DMS53 (cell line): ENCODE measurements at regions not wholly inside any gene's neighbourhood (a gene's known extent, or its start where the extent isn't known, plus 50 kb on each side); places are given as distances from the start of the nearest gene placed in this dataset.

Experiments used
- DNase-seq: peaks from one replicate; lab custom pipeline; 2025; lab: John Stamatoyannopoulos, UW

DNA sequence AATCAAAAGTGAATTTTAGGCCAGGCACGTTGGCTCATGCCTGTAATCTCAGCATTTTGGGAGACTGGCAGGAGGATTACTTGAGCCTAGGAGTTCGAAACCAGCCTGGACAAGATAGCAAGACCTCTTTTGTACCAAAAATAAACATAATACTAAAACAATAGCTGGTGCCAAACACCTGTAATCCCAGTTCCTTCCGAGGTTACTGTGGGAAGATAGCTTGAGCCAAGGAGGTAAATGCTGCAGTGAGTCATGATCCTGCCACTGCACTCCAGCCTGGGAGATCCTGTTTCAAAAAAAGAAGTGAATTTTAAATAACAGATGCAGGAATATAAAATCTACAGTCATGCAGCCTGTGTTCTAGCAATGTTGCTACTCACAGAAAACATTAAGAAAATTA lies 488.3 kb downstream of the PPARGC1A start:
- DNase-seq = peak; percentile 21

DNA sequence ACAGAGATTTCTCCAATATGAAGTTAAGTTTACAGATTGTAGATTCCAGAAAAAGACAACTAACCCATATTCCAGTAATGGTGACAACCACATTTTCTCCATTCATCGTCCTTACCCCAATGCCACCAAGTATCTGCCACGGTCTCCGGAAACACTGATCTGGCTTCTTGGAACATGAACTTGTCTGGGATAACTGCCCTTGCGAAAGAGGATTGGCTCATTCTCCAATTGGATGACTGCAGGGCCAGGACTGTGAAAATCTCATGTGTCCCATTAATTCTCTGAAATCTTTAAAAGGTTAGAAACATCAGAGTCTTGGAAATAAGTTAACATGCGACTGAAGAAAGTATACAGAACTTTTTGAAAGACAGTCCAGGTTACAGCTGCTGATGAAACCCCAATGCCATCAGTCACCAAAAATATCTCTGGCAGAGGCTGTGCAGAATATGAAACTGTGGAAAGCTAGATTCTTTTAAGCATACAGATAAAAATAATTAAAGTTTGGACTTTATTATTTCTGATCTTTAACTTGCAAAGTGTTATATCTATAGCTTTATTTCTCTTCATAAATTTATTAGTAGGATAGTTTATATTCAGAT lies 496.9 kb downstream of the PPARGC1A start:
- DNase-seq = no peak

DNA sequence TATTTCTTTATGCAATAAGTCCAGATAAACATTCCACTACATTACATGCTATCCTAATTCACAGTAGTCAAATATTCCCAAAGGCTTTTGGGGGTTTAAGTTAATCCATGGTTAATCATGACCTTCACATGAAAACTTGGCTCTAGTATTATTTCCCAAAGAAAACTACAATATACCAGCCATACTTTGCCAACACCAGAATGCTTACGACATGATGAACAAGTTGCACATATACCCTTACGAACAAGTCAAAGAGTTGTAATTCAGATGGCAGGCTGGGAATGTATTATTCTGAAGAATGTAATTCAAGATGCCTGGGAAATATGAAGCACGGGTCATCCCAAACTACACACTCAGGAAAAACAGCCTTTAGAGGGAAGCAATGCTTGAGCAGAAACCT lies 499.6 kb downstream of the PPARGC1A start:
- no peak for DNase-seq

DNA sequence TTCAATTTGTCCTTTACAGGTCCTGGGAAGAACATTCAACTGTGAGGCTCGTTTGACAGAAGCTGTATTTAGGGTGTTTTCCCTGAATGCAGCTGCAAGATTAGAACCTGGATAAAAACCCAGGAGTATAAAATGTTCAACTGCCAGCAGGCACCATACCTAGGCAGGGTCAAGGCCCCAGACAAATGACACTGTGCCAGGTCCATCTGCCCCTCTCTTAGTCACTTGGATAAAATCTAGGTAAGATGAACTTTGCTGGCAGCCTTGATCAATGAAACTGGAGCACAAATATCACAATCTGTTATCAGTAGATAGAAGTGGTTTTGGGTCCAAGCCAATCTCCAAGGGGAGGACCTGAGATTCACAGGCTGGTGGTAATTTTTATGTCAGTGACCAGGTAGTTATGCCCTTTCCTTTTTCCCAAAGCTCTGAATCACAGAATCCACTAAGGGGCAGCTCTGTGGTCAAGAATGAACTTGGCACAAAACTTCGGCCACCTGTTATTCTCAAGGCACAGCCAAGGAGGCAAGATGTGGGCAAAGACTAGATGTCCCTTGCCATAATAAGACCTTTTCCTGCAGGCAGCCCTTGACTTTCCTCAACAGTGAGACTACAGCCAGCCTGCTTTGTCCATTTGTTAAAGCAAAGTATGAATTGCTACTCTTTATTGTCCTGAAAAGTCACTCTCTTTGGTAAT lies 501.0 kb downstream of the PPARGC1A start:
- DNase-seq = no peak

DNA sequence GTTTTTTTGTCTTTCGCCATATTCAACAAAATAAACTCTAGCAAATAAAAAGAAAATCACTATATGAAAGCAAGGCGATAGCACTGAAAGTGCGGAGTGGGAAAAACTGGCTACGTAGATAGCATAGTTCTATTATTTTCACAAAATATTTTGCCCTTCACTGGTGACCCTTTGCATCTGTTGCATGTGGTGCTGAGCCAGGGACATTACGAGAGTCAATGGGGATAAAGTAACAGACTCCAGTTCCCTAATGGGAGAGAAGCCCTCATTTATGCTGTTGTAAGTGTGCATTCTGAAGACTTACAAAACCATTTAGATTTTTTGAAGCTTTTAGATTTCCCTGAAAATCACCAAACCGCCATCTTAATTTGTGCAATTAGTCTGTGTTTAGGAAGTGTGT lies 501.6 kb downstream of the PPARGC1A start:
- no peak for DNase-seq

DNA sequence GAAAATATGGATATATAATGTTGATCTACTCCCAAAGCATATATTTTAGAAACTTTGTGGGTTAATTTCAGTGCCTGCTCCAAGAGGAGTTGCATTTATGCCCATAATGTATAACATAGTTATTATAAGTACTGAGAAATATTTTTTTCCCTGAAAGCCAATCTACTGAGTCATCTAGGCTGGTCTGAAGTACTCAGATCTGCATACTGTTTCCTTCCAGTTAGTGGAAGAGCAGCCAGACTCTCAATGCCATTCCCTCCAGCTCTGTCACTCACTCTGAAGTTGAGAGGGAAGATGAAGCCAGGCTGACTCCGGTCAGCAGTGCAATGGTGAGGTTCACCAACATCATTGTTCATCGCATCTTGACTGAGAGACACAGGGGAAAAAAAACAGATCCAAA lies 505.1 kb downstream of the PPARGC1A start:
- peak; percentile 58 for DNase-seq

DNA sequence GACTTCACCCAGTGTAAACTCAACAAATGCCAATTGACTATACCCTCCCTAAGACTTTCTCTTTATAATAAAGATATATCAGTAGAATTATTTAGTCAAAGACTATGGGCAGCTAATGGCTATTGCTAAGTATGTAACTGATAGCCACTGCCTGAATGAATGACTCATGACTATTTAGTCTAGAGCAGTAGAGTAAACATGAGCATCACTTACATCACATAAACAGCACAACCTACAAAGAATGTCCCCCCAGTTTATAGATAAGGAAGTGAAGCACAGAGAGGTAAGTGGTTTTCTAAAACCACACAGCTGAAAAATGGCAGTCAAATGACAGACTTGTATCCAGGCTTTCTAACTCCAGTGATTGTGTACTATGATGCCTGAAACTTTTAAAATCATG lies 507.0 kb downstream of the PPARGC1A start:
- peak; percentile 92 for DNase-seq

DNA sequence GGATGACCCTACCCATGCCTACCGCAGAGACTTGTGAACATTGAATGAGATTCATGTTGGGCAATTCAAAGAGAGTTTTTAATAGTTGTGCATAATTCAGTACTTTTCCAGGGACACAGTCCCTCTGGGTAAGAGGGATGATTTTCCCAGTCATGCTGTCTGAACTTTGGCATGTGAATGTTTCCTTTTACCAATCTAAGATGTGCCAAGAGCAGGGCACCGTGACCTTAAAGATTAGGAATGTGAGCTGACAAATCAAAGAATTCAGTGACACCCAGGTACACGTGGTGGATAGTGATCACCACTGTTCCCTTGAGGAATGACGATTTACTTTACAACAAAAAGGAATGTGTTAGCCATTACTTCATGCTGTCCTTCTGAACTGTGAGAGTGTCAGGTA lies 515.6 kb downstream of the PPARGC1A start:
- no peak for DNase-seq

DNA sequence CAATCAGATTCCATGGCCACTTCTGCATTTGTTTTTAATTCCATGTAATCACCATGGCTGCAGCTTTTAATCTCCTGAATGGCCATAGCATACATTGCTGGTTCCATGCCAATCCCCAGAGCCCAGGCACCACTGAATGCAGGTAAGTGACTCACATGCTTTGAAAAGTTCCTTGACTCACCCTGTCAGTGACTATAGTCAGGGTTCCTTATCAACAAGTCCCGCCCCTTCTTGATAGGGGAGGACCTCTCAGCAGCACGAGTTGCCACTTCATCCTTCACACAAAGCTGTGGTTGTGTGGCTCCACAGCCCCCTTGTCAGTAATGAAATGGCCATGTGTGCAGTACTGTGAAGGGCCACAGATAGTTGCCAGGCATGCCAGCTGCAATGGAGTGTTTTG lies 516.6 kb downstream of the PPARGC1A start:
- peak; percentile 87 for DNase-seq

DNA sequence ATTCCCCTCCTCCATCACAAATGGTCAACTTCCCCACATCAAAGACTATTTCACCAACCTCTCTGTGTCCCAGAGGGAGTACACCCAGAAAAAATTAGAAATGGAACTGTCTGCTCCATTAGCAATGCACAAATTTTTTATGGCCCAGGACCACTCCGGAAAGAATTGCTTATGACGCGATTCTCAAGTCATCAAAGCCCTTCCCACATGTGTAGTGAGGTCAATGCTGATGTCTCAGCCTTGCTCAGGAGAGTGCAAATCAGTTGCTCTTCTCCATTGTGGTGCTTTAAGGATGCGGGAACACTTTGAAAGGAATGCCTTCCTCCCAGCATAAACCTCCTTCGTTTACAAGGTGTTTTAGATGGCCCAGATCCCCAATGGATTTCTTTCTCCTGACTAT lies 518.3 kb downstream of the PPARGC1A start:
- no peak for DNase-seq

DNA sequence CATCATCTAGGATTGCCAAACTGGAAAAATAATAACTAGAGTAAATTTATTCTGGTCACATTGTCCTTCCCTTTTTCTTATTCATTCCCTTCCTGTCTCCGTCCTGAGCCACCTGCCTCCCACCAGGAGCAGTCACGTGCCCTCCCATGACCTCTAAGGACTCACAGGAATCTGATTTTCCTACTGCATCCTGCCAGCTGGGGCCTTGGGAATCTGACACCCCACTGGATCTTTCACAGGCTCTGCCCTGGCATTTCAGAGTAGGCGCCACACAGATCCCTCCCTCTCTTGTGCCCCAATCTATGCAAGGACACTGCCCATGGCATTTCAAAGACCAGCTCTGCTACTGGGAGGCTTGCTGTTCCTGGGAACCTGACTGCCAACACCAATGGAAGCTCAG lies 520.5 kb downstream of the PPARGC1A start:
- DNase-seq = peak; percentile 36

DNA sequence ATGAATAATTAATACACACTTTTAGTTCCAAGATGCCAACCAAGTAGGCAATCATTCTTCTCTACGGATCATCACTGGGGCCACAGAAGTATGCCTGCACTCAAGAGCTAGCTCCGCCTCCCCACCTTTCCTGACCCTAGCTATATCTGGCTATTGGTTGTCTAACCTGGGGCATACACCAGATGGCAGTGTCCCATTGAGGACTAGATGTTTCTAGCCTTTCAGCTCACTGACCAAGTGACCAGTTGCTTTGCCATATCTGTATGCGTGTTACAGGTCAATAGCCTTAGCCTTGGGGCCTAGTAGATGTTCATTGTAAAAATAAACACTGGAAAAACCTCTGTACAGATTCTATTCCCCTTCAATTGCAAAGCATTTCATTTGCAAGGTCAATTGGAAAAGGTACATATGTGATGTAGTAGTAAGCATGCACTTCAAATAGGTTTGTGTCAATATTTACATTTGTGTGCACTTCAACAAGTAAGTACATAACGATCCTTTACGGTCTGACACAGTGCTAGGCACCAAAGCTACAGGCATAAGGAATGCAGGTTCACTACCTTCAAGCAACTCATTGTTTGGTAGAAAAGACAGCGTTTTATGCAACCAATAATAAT lies 521.7 kb downstream of the PPARGC1A start:
- DNase-seq = peak; percentile 97

DNA sequence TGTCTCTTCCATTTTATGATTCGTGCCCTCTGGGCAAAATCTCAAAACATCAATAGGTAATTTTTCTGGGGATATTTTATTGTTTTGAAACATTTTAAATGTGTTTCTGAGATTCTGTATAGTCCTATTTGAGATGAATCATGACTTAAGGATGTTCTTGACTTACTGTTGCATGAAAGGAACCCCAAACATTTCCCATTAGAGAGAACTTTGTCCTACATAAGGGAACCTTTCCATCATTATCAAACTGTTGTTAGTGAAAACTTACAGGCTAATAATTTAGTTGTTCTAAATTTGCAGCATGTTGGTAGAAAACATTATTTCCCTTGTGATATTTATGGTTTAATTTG lies 523.3 kb downstream of the PPARGC1A start:
- DNase-seq = no peak

DNA sequence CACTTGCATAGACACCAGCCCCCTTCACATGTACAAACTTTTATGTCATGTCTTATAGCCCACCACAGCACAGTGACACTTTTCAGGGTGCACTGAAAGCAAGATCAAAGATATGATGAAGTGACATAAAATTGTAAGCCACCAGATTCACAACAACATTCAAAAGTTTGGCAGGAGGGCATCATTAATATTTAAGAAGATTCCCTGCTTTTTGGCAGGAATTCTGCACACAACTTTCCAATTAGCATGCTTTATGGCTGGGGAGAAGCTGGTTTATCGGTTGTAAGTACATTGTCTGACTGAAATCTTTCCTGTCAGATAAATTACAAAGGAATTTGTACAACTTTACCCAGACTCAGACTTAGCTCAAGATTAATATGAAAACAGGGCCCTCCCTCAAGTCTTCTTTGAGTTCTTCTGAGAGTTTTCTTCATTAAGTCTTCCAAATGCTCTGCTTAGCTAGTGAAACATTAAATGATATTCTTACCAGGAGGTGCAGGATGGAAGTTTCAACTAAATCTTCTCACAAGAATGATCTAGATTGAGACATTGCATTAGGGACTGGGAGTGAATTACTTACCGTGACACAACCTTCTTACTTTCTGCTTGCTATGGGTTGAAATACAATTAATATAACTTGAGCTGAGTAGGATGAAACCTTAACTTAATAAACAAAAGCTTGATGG lies 523.8 kb downstream of the PPARGC1A start:
- no peak for DNase-seq

DNA sequence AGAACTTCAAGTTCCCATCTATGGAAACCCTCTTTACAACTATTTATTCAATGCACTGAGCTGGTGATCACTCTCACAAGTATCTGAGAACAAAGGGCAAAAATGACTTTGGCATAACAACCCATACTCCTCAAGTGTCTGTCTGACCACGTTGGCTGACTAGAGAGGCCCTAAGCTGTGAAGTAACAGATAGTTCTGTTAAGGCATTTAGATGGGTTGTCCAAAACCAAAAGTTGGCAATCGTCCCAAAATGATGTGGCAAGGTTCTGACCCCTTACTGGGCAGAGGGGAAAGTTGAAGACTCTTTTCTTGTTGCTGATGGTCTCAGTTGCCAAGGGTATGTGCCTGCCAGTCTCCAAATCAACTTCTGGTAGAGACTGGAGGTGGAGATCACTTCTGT lies 524.8 kb downstream of the PPARGC1A start:
- no peak for DNase-seq

DNA sequence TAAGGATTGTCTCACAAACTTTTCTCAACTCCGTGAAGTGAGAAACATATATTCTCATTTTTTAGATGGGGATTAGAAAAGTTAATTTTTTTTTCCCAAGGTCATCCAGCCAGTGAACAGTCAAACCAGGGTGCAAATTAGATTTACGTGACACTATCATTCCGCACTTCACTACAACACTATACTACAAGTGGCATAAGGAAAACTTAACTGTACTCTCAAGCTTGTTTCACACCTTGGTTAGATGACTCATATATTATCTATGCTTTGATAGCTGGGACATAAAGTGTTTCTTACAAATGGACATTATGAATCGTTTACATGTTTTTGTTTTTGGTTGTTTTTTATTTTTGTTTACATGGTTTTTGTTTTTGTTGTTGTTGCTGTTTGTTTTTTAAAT lies 525.7 kb downstream of the PPARGC1A start:
- DNase-seq = no peak

DNA sequence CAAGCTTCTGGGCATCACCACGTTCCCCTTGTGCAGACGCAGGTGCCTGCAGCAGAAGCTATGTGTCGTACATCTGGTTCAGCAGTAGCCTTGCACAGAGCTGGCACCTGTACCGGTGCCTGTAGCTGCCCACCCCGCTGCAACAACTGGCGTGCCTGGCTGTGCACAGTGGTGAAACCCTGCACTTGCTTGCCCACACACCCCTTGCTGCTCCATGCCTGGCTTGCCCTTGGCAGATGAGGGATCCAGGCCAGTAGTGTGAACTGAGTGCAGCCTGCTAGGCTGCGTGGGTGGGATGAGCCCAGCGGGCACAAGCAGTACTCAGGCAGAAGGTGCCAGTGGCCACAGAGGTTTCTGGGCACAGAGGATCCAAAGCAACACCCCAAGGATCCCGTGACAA lies 528.4 kb downstream of the PPARGC1A start:
- DNase-seq = no peak

DNA sequence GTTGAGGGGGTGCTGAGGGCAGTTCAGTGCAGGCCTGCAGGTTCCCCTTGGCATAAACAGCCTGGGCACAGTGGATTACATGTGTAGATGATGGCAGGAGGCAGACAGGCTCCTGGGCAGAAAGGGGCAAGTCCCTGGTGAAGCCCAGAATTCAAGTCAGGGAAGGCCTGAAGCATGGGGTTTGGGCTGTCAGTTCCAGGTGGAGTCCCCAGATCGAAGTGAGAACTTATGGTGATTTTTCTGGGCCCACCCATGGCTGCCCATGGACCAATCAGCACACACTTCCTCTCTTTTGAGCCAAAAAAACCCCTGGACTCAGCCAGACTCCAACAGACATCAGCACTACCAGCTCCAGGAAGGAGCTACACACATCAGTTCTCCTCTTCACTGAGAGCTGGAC lies 529.1 kb downstream of the PPARGC1A start:
- DNase-seq = no peak

DNA sequence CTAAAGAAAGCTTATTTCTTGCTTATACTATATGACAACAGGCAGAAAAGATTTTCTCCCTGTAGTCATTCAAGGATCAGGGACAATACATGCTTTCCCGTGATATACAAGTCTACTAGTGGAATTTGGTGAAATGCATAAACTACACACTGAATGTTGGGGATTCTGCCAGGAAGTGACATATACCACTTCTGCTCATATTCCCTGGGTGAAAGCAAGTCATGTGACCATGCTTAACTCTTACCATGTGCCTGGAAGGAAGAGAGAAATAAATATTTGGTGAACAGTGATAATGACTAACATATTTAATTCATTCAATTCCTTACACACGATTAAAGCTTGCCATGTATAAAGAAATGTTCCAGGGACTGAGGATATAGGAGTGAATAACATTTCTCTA lies 534.6 kb downstream of the PPARGC1A start:
- DNase-seq = no peak

DNA sequence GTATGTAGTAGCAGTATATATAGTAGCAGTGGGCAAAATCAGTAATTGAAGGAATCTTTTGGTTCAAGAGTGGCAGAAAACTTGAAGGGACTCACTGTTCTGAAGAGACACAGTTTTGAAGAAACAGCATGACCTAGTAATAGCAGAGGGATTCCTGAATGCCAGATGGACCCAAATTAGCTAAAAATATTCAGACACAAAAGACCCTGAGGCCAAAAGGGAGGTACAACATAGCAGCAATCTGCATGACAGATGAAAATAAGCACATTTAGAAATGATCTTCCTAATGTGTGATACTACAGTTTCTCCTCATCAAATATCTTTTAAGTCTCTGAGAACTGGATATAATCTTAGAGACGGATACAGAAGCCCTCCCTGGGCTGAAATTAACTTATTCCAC lies 536.6 kb downstream of the PPARGC1A start:
- DNase-seq = no peak

DNA sequence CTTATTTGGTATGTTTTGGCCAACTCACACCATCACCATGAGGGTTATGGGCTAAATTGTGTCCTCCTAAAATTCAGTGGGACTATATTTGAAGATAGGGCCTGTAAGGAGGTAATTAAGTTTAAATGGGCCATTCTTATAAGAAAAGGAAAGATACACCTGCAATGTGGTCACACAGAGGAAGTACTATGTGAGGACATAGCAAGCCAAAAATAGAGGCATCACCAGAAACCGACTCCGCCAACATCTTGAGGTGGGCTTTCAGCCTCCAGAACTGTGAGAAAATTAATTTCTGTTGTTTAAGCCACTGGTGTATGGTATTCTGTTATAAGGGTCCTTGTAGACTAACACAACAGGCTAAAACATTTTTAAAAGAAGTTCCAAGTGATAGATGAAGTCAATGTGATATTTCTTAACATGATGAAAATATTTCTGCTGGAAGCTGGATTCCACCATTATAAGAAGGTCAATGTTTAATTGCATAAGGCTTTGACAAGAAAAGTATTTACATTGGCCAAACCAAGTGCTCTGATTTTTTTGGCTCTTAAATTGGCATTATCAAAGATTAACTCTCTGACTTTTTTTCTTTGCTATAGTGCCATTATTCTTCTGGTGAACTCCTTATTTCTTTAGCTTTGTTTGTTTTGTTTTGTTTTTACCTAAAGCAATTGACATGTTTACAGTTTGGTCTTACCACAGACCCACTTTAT lies 540.9 kb downstream of the PPARGC1A start:
- no peak for DNase-seq

DNA sequence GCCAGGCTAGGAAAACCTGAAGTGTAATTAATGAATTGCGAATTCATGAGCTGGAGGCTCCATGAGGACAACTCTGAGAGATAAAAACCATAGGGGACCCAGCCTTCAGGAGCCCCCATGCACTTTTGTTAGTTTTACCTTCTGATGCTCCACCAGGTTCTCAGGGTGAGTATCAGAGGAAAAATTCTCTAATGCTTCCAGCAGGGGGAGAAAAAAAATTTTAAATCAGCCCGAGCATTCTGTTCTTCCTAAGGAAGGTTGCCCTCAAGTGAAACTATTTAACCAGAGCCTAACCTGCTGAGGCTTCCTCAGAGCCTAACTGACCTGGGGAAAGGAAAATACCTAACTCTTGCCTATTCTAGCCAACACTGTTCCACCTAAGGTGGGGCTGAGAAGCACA lies 552.6 kb downstream of the PPARGC1A start:
- DNase-seq = peak; percentile 51
